ENCODE measurements at regions not wholly inside any gene's neighbourhood (a gene's known extent, or its start where the extent isn't known, plus 50 kb on each side); places are given as distances from the start of the nearest gene placed in this dataset.

DNA sequence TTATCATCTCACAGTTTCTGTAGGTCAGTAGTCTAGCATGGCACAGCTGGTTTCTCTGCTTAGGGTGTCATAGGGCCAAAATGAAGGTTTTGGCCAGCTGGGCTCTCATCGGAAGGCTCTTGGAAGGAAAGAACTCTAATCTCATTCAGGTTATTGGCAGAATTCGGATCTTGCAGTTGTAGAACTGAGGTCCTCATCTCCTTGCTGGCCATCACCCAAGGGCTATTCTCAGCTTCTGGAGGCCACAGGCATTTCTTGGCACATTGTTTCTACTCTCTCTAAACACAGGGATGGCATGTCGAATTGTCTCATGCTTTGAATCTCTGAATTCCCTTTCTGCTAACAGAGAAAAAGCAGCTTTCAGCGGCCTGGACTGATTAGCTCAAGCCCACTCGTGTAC is 258.0 kb upstream of the SMARCA2 start:
- DNase-seq (ENCODE audit: low spot score), result no peak

DNA sequence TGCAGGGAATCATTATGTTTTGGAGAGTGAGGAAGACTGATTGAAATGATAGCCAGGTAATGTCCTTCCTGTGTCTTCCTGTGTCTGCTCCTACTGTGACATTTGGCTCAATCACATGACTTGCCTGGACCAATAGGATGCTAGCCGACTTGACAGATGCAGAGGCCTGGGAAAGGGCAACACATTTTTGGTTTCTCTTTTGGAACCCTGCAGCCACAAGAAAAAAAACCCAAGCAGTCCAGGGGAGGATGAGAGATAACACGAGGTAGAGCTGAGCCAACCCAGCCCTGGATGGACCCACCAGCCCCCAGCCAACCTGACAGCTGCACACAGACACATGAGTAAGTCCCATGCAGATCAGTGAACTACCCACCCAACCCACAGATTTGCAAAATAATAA is 256.1 kb upstream of the SMARCA2 start:
- DNase-seq (ENCODE audit: low spot score), result peak; percentile 16

DNA sequence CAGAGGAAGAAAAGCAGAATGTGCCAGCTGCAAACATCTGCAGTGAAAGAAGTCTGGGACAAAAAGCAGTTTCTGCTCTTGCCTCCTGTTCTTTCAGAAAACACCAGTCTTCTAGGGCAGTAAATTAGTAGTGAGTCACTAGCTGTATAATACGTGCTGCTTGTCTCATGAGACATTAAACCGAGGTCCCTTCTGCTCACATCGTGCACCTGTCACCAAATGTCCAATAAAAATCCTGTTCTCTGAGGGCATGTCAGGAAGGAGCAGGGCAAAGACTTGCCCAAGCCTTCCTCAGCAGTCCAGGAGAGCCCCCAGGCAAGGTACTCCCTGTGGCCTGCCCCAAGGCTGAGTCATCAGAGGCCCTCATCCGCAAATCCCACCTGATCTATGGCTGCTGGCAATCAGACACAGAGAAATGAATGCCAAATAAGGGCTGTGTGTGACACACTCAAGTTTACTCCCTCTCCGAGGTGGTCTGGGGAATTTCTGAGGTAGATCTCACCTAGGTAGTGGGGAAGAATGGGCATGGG is 255.3 kb upstream of the SMARCA2 start:
- DNase-seq (ENCODE audit: low spot score), result peak; percentile 46

DNA sequence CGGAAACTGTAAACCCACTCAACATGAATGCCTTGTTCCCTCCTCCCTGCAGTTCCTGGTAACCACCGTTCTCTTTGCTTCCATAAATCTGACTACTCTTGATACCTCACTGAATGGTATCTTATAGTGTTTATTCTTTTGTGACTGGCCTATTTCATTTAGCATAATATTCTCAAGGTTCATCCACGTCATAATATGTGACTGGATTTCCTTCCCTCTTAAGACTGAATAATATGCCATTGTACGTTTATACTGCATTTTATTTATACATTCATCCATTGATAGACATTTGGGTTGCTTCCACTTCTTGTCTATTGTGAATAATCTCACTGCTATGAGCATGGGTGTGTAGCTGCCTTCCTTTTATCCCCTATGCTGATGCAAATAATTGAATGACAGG is 253.3 kb upstream of the SMARCA2 start:
- DNase-seq (ENCODE audit: low spot score), result peak; percentile 12

- DNase-seq (ENCODE audit: low spot score), result no peak
Observed at GRCh38 chr9:1766042-1766441, 249.1 kb upstream of the SMARCA2 start.

DNA sequence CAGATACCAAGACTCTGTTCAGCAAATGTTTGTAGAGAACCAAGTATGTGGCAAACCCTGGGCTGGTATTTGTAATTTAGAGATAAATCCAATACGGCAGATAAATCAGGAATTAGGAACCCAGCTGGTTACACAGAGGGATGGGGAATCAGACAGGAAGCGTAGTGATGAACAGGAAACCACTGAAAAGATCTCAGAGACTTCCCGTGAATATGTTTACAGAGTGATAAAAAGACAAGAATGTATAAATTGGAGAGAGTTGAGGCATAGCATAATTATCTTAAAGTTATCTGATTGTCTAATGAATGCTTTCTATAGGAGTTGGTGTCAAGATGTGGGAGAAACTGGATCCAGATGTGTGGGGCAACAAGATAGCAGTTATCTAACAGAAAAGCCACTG is 246.6 kb upstream of the SMARCA2 start:
- DNase-seq (ENCODE audit: low spot score), result no peak

DNA sequence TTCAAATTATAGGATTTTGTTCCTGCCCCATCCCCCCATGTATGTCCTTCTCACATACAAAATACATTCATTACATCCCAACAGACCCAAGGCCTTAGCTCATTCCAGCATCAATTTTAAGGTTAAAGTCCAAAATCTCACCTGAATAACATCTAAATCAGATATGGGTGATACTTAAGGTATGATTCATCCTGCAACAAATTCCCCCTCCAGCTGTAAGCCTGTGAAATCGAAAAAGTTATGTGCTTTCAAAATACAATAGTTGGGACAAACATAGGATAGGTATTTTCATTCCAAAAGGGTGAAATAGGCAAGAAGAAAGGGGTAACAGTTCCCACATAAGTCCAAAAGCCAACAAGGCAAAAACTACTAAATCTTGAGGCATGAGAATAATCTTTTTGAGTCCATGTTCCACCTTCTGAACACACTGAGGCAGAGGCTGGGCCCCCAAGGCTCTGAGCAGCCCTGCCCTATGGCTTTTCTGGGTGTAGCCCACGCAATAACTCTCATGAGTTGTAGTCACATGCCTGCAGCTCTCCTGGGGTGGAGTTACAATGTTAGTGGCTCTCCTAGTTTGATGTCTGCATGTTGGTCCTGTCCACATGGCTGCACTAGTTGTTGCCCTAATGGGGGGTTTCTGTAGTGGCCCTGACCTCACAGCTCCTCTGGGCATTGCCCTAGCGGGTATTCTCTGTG is 243.9 kb upstream of the SMARCA2 start:
- no peak for DNase-seq (ENCODE audit: low spot score)

DNA sequence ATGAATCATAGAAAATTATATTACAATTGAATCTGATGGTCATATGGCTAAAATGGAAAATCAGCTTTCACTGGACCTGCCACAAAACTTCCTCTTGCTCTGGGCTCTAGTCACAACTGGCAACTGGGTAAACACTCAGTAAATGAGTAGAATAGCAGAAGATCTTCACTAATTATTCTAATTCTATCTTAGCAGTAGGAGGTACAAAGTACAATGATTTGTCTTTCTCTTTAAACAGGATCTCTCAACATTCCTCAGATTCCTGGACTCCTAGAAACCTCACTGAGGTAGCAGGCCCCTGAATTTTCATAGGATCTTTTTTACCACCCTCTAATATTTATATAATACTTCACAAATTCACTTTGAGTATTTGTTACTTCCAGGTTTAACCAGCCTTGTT is 239.9 kb upstream of the SMARCA2 start:
- DNase-seq (ENCODE audit: low spot score), result no peak

GRCh38 chr9:1776668-1777067 is 238.5 kb upstream of the SMARCA2 start:
- DNase-seq (ENCODE audit: low spot score), result no peak

- no peak for DNase-seq (ENCODE audit: low spot score)
Observed at GRCh38 chr9:1791191-1791590, 224.0 kb upstream of the SMARCA2 start.

DNA sequence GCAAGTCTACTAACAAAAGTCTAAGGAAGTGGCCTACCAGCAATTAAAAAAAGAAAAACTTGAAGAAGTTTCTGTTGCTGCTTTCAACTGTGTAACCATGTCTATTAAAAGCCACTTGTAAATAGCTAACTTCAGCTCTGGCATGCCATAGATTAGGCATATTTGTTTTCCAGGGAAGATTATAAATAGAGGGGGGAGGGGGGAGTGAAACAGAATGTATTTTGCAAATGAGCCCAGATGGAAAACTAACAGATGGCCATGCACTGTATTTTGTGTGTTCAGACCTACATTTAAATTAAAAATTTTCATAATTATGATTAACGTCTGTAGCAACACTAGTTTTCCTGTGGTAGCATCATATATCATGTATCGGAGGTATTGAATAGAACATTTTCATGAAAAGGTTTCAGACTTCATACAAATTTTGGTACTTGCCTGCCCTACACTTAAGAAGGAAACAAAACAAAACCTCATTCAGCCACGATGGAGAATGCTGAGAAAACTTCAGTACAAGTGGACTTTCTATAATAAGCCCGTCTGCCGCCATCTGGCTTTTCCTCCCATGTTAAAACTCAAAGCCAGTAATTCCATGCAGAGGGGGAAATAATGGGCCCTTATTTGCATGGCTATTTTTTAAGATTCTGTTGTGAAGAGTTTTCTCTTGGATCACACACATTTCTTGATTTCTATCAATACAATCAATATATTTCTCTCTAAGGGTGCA is 220.4 kb upstream of the SMARCA2 start:
- DNase-seq (ENCODE audit: low spot score), result no peak

- no peak for DNase-seq (ENCODE audit: low spot score)
Observed at GRCh38 chr9:1804128-1804865, 210.8 kb upstream of the SMARCA2 start.

GRCh38 chr9:1829719-1830118 is 185.4 kb upstream of the SMARCA2 start:
- no peak for DNase-seq (ENCODE audit: low spot score)

DNA sequence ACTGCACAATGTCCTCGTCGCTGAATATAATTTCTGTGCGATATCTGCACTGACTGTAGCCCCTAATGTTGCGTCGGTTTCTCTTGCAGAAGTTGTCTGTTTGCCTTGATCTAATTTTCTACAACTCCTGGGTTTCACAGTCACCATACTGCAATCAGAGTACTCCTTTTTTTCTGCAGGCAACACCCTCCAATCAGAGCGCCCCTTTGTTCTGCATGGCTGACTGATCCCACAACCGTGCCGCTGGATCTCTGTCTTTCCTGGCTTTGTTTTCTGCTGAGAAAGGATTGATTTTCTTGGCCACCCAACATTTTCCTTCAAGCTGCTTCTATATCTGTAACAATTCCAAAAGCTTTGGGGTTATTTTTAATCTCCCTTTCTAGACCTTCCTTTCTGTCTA is 182.2 kb upstream of the SMARCA2 start:
- no peak for DNase-seq (ENCODE audit: low spot score)

GRCh38 chr9:1837453-1838084 is 177.6 kb upstream of the SMARCA2 start:
- DNase-seq (ENCODE audit: low spot score), result peak; percentile 55

DNA sequence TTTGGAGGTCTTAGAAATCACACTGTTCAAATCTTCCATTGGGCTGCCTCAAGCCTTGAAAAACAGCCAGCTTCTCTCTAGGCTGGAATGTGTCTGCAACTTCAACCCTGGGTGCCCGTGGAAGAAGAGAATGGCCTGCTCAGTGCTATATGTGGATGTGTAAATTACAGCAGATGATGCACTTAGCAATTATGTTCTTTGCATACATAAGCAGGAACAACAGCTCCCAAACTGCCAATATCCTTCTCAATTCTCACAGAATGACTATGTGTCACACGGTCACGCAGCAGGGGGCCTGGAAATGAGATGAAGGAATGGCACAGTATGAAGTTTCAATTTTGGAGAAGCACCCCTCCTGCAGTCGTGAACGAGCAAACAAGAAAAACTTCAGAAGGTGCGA is 175.2 kb upstream of the SMARCA2 start:
- no peak for DNase-seq (ENCODE audit: low spot score)

DNA sequence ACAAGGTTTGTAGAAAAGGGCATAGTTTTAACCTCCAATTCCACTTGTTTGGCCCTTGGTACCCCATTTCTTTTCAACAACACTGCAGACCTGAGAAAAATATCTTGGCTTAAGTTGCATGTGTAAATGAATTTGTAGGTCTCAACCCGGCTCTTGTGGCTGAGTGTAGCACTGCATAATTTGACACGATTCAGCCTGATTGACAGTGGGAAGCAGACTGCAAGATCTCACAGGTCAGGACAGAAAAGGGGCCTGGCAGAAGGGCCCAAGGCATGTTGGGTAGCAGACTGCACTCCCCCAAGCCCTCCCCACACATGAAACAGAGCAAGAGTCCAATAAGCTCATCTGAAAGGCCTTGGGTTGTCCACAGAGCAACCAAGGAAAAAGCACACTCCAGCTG is 169.7 kb upstream of the SMARCA2 start:
- no peak for DNase-seq (ENCODE audit: low spot score)

DNA sequence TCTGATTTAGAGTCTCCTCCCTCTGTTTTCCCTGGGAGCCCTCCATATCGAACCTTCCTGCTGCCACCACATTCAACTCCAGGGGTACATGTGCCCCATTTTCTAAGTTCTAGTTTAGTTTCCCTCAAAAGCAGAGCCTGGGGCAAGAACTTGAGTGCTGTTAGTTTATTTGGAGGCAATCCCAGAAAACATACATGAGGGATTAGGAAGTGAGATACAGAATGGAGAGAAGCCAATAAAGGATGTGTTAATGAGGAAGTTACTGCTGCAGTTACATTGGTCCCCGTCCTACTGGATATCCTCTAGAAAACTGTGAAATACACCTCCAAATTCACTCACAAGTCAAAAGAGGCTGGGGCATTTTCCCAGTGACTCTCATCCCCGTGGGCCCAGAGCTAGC is 159.4 kb upstream of the SMARCA2 start:
- DNase-seq (ENCODE audit: low spot score), result no peak

- no peak for DNase-seq (ENCODE audit: low spot score)
Observed at GRCh38 chr9:1857808-1858207, 157.3 kb upstream of the SMARCA2 start.

GRCh38 chr9:1869843-1870242 is 145.3 kb upstream of the SMARCA2 start:
- peak; percentile 29 for DNase-seq (ENCODE audit: low spot score)

DNA sequence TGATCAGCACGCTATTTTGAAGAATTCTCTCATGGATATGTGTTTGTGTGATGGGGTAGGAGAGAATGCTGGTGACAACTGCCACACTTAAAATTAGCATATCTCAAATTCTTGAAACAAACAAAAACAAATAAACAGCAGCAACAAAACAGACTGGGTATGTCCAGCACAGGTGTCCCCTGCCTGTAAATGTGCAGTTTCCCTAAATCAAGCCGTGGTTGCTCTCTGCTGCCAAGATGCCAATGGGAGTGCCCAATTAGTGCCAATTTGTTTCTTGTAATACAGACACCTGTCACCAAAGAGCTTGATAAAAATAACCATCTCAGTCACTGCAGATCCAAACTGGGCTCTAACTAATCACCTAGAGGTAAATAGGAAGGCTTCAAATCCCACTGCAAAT is 144.2 kb upstream of the SMARCA2 start:
- no peak for DNase-seq (ENCODE audit: low spot score)

DNA sequence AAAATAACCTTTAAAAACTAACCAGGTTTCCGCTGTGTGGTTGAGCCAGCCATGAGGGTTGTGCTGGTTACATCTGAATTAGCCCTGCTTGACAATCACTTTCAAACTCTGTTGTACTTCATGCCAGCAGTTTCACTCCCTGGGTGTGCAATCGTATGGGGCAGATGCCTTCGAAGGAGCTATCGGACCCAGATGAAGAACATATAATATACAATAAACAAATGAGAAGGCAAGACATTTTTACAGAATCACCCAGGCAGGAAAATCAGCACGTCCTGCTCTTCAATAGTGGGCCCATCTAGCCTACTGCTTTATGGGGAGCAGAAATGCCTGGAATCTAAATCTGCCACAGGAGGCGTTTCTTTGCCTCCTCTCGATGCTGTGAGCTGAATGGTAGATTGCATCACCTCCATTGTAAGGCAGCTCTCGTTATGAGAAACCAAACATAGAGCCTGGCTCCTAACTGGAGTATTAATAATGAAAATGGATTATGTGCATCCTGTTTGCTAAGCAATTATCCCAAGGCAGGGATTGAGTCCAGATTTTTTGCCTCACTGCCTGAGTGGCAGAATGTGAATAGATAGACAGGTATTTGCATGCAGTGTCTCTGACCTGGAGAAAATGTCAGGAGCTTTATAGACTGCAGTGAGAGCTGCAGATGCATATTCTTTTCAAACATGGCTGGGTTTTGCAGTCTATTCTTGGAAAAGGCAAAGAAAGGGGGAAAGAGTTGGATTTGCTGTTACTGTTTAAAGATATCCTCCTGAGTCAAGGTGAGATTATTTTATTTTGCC is 143.3 kb upstream of the SMARCA2 start:
- peak; percentile 58 for DNase-seq (ENCODE audit: low spot score)

All from SW480 (cell line).